H1 (cell line): ENCODE measurements at regions not wholly inside any gene's neighbourhood (a gene's known extent, or its start where the extent isn't known, plus 50 kb on each side); places are given as distances from the start of the nearest gene placed in this dataset.

Source experiments
- CBX5 ChIP-seq: fragments of 300-800, 300-1000 bp; sonication (generic); IDR thresholded peaks from 2 replicates; pipeline ENCODE4 v1.7.1; 2016; ENCODE audit warnings: antibody characterized with exemption, low read length, low read depth
- CTCF ChIP-seq, 3 experiments: IDR thresholded peaks; 1 replicate in 2 of 3; 2 replicates in 1 of 3; pipeline versions ENCODE4 v1.5.1 to v1.6.1; 2011; ENCODE audit warnings: low read length in 3 of 3, mild to moderate bottlenecking in 3 of 3, inconsistent platforms in 2 of 3, low read depth in 1 of 3, moderate library complexity in 1 of 3; ENCODE audit not compliant: insufficient read depth in 1 of 3; ENCODE audit errors: control extremely low read depth in 1 of 3
- JUND ChIP-seq: IDR thresholded peaks from 2 replicates; pipeline ENCODE4 v1.6.1; 2011; ENCODE audit warnings: mild to moderate bottlenecking, improper control_type of control experiment, low read length
- POLR2A ChIP-seq, 2 experiments: IDR thresholded peaks; 1 replicate in 1 of 2; 2 replicates in 1 of 2; pipeline ENCODE4 v1.6.1; 2011; ENCODE audit warnings: low read depth in 2 of 2, low read length in 2 of 2, mild to moderate bottlenecking in 2 of 2; ENCODE audit errors: control extremely low read depth in 1 of 2
- POLR2AphosphoS5 ChIP-seq: IDR thresholded peaks from 2 replicates; pipeline ENCODE4 v1.6.1; 2011; ENCODE audit warnings: low read depth, low read length
- RAD21 ChIP-seq, 2 experiments: IDR thresholded peaks in 1 of 2; conservative IDR thresholded peaks in 1 of 2; 2 replicates each; pipeline ENCODE4 v1.6.1; 2011; ENCODE audit warnings: low read depth in 2 of 2, low read length in 2 of 2, improper control_type of control experiment in 1 of 2, inconsistent platforms in 1 of 2, mild to moderate bottlenecking in 1 of 2, moderate library complexity in 1 of 2
- RBBP5 ChIP-seq: IDR thresholded peaks from 2 replicates; pipeline ENCODE4 v1.7.1; 2012; ENCODE audit warnings: low read depth, mild to moderate bottlenecking, inconsistent platforms, low read length, moderate library complexity, borderline replicate concordance
- YY1 ChIP-seq: IDR thresholded peaks from 2 replicates; pipeline ENCODE4 v1.6.1; 2011; ENCODE audit warnings: low read depth, mild to moderate bottlenecking, low read length

GRCh38 chr4:112858751-112859150, 190.7 kb upstream of the ANK2 start:
- TF ChIP-seq POLR2A (IDR thresholded peaks at IDR 0.05; ENCODE audit: control extremely low read depth in 1 of 2, low read depth in 2 of 2, low read length in 2 of 2) (no peak), YY1 (no peak), JUND (no peak), RBBP5 (no peak), CTCF (IDR thresholded peaks at IDR 0.05; ENCODE audit: control extremely low read depth in 1 of 3, insufficient read depth in 1 of 3, low read depth in 1 of 3, low read length in 3 of 3) (no peak), RAD21 (IDR thresholded peaks at IDR 0.05 in 1 of 2, conservative IDR thresholded peaks at IDR 0.05 in 1 of 2; ENCODE audit: low read depth in 2 of 2, low read length in 2 of 2) (no peak), POLR2AphosphoS5 (no peak), CBX5 (no peak)
